ENCODE measurements at regions not wholly inside any gene's neighbourhood (a gene's known extent, or its start where the extent isn't known, plus 50 kb on each side); places are given as distances from the start of the nearest gene placed in this dataset.

- no peak for DNase-seq
These were observed 227.7 kb downstream of the BCAT1 start for GRCh38 chr12:24721191-24721590.

- DNase-seq: no peak
These were observed 229.6 kb downstream of the BCAT1 start for GRCh38 chr12:24719293-24719721.

- no peak for DNase-seq
These were observed 230.3 kb downstream of the BCAT1 start for GRCh38 chr12:24718617-24719016.

GRCh38 chr12:24714237-24714636 is 234.7 kb downstream of the BCAT1 start:
- no peak for DNase-seq

GRCh38 chr12:24711056-24712008 is 237.6 kb downstream of the BCAT1 start:
- DNase-seq: no peak

GRCh38 chr12:24709216-24709615 is 239.7 kb downstream of the BCAT1 start:
- DNase-seq: no peak

- DNase-seq: no peak
These were observed 240.2 kb downstream of the BCAT1 start for GRCh38 chr12:24708718-24709117.

GRCh38 chr12:24708043-24708442 is 240.9 kb downstream of the BCAT1 start:
- no peak for DNase-seq

GRCh38 chr12:24707334-24707733 is 241.6 kb downstream of the BCAT1 start:
- DNase-seq: no peak

- DNase-seq: no peak
These were observed 243.1 kb downstream of the BCAT1 start for GRCh38 chr12:24705741-24706358.

- DNase-seq: no peak
These were observed 243.7 kb downstream of the BCAT1 start for GRCh38 chr12:24705216-24705615.

GRCh38 chr12:24701343-24701742 is 247.6 kb downstream of the BCAT1 start:
- DNase-seq: no peak

GRCh38 chr12:24698972-24699371 is 249.9 kb downstream of the BCAT1 start:
- no peak for DNase-seq

- DNase-seq: no peak
These were observed 251.1 kb downstream of the BCAT1 start for GRCh38 chr12:24697769-24698168.

GRCh38 chr12:24697295-24697694 is 251.6 kb downstream of the BCAT1 start:
- no peak for DNase-seq

GRCh38 chr12:24696800-24697199 is 252.1 kb downstream of the BCAT1 start:
- no peak for DNase-seq

- no peak for DNase-seq
These were observed 253.1 kb downstream of the BCAT1 start for GRCh38 chr12:24695657-24696329.

- DNase-seq: no peak
These were observed 253.8 kb downstream of the BCAT1 start for GRCh38 chr12:24695103-24695502.

GRCh38 chr12:24688601-24689000 is 260.3 kb downstream of the BCAT1 start:
- no peak for DNase-seq

- no peak for DNase-seq
These were observed 267.3 kb downstream of the BCAT1 start for GRCh38 chr12:24681570-24681969.

- DNase-seq: no peak
These were observed 269.8 kb downstream of the BCAT1 start for GRCh38 chr12:24679126-24679525.

- no peak for DNase-seq
These were observed 270.5 kb downstream of the BCAT1 start for GRCh38 chr12:24678436-24678835.

GRCh38 chr12:24668563-24668962 is 280.3 kb downstream of the BCAT1 start:
- DNase-seq: no peak

All from NCI-H446 treated with DMSO at 0.1 percent for 48 hours (cell line).